Body of pancreas (tissue), 4 donors: ENCODE measurements at regions not wholly inside any gene's neighbourhood (a gene's known extent, or its start where the extent isn't known, plus 50 kb on each side); places are given as distances from the start of the nearest gene placed in this dataset.

ENCODE experiments used
- CTCF ChIP-seq, 7 experiments: fragments of 450-650 bp in 4 of 7; fragments of 200-600 bp in 3 of 7; sonication (generic) in 3 of 7; IDR thresholded peaks; one replicate each; pipeline ENCODE4 v1.5.1; 2016 to 2019; ENCODE audit warnings: antibody characterized with exemption in 7 of 7
- POLR2A ChIP-seq, 3 donors: fragments of 450-650 bp; IDR thresholded peaks; one replicate each; pipeline ENCODE4 v1.6.1; 2016; ENCODE audit warnings: antibody characterized with exemption in 3 of 3, mild to moderate bottlenecking in 2 of 3

GRCh38 chr6:54009052-54009654 lies 102.1 kb upstream of the MLIP start:
- TF ChIP-seq POLR2A (IDR thresholded peaks at IDR 0.05) (no peak), CTCF (IDR thresholded peaks at IDR 0.05) (no peak)
